ENCODE measurements at regions not wholly inside any gene's neighbourhood (a gene's known extent, or its start where the extent isn't known, plus 50 kb on each side); places are given as distances from the start of the nearest gene placed in this dataset.

DNA sequence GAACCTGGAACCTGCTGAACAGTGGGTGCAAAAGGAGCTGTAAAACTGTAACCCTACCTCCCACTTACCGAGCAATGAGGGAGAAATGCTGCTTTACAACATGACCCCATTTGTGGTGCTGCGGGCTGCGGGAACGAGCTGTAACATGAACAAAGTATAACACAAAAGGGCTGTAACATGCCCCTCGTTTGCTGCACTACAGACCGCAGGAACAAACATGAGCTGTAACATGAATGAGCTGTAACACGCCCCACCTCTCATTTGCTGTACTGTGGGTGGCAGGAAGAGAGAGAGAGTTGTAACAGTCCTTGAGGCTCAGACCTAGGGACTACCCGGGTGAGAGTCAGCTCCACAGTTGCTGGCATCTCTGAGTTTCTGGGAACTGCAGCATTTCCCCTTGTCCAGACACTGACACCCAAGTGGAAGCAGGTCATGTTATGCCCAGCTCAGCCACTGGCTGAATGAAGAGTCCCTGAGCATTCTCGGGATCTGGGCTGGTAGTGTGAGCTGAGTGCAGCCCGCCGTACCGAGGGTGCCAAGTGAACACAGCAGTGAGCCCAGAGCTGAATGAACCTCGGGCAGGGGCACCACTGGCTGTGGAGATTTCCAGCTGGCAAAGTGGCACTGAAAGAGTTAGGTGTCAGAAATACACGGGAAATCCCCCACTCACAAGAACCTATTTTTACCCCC is 1385.3 kb upstream of the SPRY2 start:
- Histone ChIP-seq H3K36me3 (replicated peaks; ENCODE audit: control insufficient read depth, insufficient read depth, low read length) (no peaks in the 10 kb centered on the region), H3K27me3 (ENCODE audit: control insufficient read depth, insufficient read depth, low read length) (no peaks in the 10 kb centered on the region), H3K4me3 (ENCODE audit: insufficient read depth, low read depth, low read length) (no peak overlapping the region)
- no peak for DNase-seq

GRCh38 chr13:81722456-81722855 is 1381.5 kb upstream of the SPRY2 start:
- DNase-seq: no peak
- H3K36me3 ChIP-seq (replicated peaks; ENCODE audit: control insufficient read depth, insufficient read depth, low read length): no peaks in the 10 kb centered on the region
- no peaks in the 10 kb centered on the region for H3K27me3 ChIP-seq (ENCODE audit: control insufficient read depth, insufficient read depth, low read length)
- no peak overlapping the region for H3K4me3 ChIP-seq (ENCODE audit: insufficient read depth, low read depth, low read length)

DNA sequence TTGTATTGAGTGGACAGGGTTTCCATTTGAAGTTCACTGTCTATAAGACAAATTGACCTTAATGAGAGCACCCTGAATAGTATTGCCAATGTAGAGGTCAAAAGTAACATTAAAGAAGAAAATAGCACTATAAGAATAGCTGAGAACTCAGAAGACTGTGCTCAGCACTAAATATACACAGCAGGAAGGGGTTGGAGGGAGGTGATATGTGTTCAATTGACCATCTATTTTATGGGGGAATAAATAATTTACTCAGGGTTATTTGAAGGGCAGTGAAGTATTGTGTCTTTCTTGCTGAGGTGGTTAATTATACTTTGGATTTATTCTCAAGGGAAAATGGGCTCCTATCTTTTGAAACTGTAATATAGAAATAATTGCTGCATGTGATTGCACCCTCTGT is 1380.5 kb upstream of the SPRY2 start:
- Histone ChIP-seq H3K27me3 (ENCODE audit: control insufficient read depth, insufficient read depth, low read length) (no peaks in the 10 kb centered on the region), H3K36me3 (replicated peaks; ENCODE audit: control insufficient read depth, insufficient read depth, low read length) (no peaks in the 10 kb centered on the region), H3K4me3 (ENCODE audit: insufficient read depth, low read depth, low read length) (no peak overlapping the region)
- DNase-seq: no peak

DNA sequence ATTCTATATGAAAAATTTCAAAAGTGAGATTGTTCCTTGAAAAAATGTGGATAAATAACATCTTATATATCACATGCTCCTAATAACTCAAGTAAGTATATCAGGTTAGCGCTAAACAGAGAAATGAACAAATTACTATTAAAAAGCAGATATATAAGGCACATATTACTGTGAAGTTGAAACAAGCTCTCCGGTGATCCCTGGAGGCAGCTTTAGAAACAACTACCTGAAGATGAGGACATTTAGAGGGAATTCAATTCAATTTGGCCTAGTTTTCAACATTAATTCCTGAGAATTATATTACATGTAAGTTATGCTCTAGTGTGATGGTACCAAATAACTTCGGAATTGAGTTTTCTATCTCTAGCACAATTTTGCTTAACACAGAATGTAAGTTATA is 1373.6 kb upstream of the SPRY2 start:
- H3K4me3 ChIP-seq (ENCODE audit: insufficient read depth, low read depth, low read length): no peak overlapping the region
- H3K27me3 ChIP-seq (ENCODE audit: control insufficient read depth, insufficient read depth, low read length): no peaks in the 10 kb centered on the region
- no peaks in the 10 kb centered on the region for H3K36me3 ChIP-seq (replicated peaks; ENCODE audit: control insufficient read depth, insufficient read depth, low read length)
- no peak for DNase-seq

DNA sequence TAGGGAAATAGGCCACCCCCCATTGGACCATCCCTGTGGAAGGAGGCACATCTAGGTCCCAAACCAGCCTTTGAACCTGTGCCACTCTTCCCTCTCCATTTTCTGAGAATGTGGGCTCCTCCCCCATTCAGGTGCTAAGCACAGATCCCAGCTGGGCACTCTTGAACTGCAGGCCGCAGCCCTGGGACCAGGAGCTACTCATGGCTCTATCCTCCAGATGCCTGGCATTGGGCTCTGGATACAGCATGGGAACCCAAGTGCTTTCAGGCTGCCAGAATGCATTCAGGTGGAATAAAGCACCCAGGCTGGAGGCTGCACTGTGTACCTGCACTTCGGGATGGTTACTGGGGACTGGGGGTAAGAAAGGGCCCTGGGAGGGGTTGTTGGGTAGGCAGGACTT is 1372.3 kb upstream of the SPRY2 start:
- H3K4me3 ChIP-seq (ENCODE audit: insufficient read depth, low read depth, low read length): no peak overlapping the region
- DNase-seq: no peak
- H3K36me3 ChIP-seq (replicated peaks; ENCODE audit: control insufficient read depth, insufficient read depth, low read length): no peaks in the 10 kb centered on the region
- no peaks in the 10 kb centered on the region for H3K27me3 ChIP-seq (ENCODE audit: control insufficient read depth, insufficient read depth, low read length)

GRCh38 chr13:81697826-81698225 is 1356.9 kb upstream of the SPRY2 start:
- no peak for DNase-seq
- Histone ChIP-seq H3K36me3 (replicated peaks; ENCODE audit: control insufficient read depth, insufficient read depth, low read length) (no peaks in the 10 kb centered on the region), H3K4me3 (ENCODE audit: insufficient read depth, low read depth, low read length) (no peak overlapping the region)

DNA sequence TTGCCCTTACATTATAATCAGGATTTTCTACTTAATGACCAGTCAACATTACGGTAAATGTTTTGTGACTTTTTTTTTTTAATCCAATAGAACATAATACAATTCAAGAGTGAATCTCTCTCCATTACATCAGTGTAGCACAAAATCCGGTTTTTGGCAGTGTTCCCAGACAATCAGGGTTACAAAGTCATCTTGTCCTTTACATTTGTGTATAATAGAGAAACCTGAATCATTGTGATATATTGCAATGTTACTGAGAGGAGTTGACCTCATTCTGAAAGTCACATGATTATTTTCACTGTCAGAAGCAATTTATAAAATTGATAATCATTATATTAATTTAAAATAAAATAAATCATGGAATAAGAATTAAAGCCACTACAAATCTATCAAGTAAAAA is 1346.0 kb upstream of the SPRY2 start:
- DNase-seq: no peak
- H3K4me3 ChIP-seq (ENCODE audit: insufficient read depth, low read depth, low read length): no peak overlapping the region
- no peaks in the 10 kb centered on the region for H3K27me3 ChIP-seq (ENCODE audit: control insufficient read depth, insufficient read depth, low read length)
- no peaks in the 10 kb centered on the region for H3K36me3 ChIP-seq (replicated peaks; ENCODE audit: control insufficient read depth, insufficient read depth, low read length)

More at GRCh38 chr13:81697826-81698225, 1356.9 kb upstream of the SPRY2 start:
- no peaks in the 10 kb centered on the region for H3K27me3 ChIP-seq (ENCODE audit: control insufficient read depth, insufficient read depth, low read length)

DNA sequence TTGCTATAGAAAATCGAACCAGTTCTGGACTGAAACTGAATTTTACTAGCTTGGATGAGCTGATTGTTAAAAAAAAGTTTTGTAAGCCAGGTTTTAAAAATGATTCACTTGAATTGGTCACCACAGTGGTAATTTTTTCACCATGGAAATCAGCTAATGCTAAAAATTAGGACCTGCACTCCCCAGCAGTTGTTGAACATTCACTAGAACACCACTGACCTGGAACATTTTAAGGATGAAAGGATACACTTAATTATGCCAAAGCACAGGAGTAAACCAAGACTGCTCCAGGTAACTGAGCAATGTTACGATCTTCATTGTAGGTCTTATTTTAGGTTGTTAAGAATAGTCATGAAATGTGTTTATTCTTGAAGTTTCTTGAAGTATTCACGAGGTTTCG is 1342.6 kb upstream of the SPRY2 start:
- Histone ChIP-seq H3K27me3 (ENCODE audit: control insufficient read depth, insufficient read depth, low read length) (no peaks in the 10 kb centered on the region), H3K4me3 (ENCODE audit: insufficient read depth, low read depth, low read length) (no peak overlapping the region), H3K36me3 (replicated peaks; ENCODE audit: control insufficient read depth, insufficient read depth, low read length) (no peaks in the 10 kb centered on the region)
- DNase-seq: no peak

DNA sequence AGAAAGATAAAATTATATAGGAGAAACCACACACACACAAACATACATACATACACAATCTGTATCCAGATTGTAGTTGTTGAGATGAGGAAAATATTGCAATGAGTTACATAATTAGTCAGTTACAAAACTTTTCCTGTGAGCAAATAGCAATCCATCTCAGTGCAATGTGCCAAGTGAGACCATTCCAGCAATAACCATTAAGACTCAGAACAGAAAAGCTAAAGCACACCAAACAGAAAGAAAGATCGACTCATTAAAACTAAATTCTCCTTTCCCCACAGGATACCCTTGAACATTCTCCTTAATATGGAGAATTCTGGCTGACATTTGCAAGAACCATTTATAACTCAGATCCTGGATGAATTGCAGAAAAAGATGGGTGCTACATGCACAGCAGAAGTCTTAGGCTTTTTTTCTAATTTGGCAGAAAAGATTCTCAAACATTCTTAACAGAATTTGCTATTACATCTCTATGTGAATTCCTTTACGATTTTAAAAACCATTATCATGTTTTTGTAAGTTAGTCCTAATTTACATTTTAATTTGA is 1341.2 kb upstream of the SPRY2 start:
- H3K4me3 ChIP-seq (ENCODE audit: insufficient read depth, low read depth, low read length): no peak overlapping the region
- no peaks in the 10 kb centered on the region for H3K27me3 ChIP-seq (ENCODE audit: control insufficient read depth, insufficient read depth, low read length)
- DNase-seq: no peak
- no peaks in the 10 kb centered on the region for H3K36me3 ChIP-seq (replicated peaks; ENCODE audit: control insufficient read depth, insufficient read depth, low read length)

DNA sequence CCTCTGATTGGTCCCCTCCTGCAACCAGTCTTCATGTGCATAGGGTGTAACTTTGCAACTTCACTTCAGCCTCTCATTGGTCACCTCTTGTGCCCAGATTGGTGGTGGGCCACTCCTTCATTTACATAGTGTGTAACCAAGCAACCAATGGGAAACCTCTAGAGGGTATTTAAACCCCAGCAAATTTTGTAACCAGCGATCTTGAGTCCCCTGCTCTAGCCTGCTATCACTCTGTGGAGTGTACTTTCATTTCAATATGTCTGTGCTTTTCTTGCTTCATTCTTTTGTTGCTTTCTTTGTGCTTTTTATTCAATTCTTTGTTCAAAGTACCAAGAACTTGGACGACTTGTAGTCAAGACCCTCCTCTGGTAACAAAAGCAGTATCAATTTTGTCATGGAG is 1336.9 kb upstream of the SPRY2 start:
- no peak overlapping the region for H3K4me3 ChIP-seq (ENCODE audit: insufficient read depth, low read depth, low read length)
- H3K27me3 ChIP-seq (ENCODE audit: control insufficient read depth, insufficient read depth, low read length): no peaks in the 10 kb centered on the region
- H3K36me3 ChIP-seq (replicated peaks; ENCODE audit: control insufficient read depth, insufficient read depth, low read length): no peaks in the 10 kb centered on the region
- no peak for DNase-seq

GRCh38 chr13:81676008-81676407 is 1335.1 kb upstream of the SPRY2 start:
- H3K27me3 ChIP-seq (ENCODE audit: control insufficient read depth, insufficient read depth, low read length): no peaks in the 10 kb centered on the region
- no peak overlapping the region for H3K4me3 ChIP-seq (ENCODE audit: insufficient read depth, low read depth, low read length)
- no peaks in the 10 kb centered on the region for H3K36me3 ChIP-seq (replicated peaks; ENCODE audit: control insufficient read depth, insufficient read depth, low read length)
- DNase-seq: no peak

GRCh38 chr13:81671064-81671463 is 1330.1 kb upstream of the SPRY2 start:
- Histone ChIP-seq H3K36me3 (replicated peaks; ENCODE audit: control insufficient read depth, insufficient read depth, low read length) (no peaks in the 10 kb centered on the region), H3K27me3 (ENCODE audit: control insufficient read depth, insufficient read depth, low read length) (no peaks in the 10 kb centered on the region), H3K4me3 (ENCODE audit: insufficient read depth, low read depth, low read length) (no peak overlapping the region)
- no peak for DNase-seq

DNA sequence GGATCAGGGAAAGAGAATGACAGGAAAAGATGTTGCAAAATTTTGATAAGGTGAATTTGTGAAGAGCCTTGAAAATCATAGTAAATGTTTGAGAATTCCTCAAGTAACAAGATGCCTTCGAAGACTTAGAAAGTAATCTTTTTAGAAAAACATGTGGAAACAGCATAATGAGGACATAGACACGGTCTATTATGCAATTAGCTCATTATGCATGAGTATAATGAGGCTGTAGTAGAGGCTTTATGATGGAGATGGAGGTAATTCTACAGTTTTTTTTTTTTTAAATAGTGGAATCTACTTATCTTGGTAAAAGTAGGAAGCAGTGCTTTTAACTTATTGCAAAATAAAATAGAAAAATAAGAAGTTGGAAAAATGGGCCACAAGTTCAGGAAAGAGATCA is 1329.1 kb upstream of the SPRY2 start:
- Histone ChIP-seq H3K36me3 (replicated peaks; ENCODE audit: control insufficient read depth, insufficient read depth, low read length) (no peaks in the 10 kb centered on the region), H3K27me3 (ENCODE audit: control insufficient read depth, insufficient read depth, low read length) (no peaks in the 10 kb centered on the region), H3K4me3 (ENCODE audit: insufficient read depth, low read depth, low read length) (no peak overlapping the region)
- DNase-seq: no peak

- Histone ChIP-seq H3K27me3 (ENCODE audit: control insufficient read depth, insufficient read depth, low read length) (no peaks in the 10 kb centered on the region), H3K4me3 (ENCODE audit: insufficient read depth, low read depth, low read length) (no peak overlapping the region), H3K36me3 (replicated peaks; ENCODE audit: control insufficient read depth, insufficient read depth, low read length) (no peaks in the 10 kb centered on the region)
- no peak for DNase-seq
These were observed 1323.9 kb upstream of the SPRY2 start for GRCh38 chr13:81664872-81665271.

GRCh38 chr13:81659984-81660383 is 1319.1 kb upstream of the SPRY2 start:
- DNase-seq: no peak
- no peak overlapping the region for H3K4me3 ChIP-seq (ENCODE audit: insufficient read depth, low read depth, low read length)
- no peaks in the 10 kb centered on the region for H3K27me3 ChIP-seq (ENCODE audit: control insufficient read depth, insufficient read depth, low read length)
- H3K36me3 ChIP-seq (replicated peaks; ENCODE audit: control insufficient read depth, insufficient read depth, low read length): no peaks in the 10 kb centered on the region

Measured in H7 (cell line).